Neural progenitor cell (in vitro differentiated cells): ENCODE measurements at regions not wholly inside any gene's neighbourhood (a gene's known extent, or its start where the extent isn't known, plus 50 kb on each side); places are given as distances from the start of the nearest gene placed in this dataset.

Experiments used
- CTCF ChIP-seq: fragments of 200-600 bp; sonication (generic); IDR thresholded peaks from 2 replicates; pipeline ENCODE4 v1.5.1; 2017; ENCODE audit warnings: antibody characterized with exemption, mild to moderate bottlenecking
- EZH2 ChIP-seq: fragments of 200-600 bp; sonication (generic); IDR thresholded peaks from 2 replicates; pipeline ENCODE4 v1.6.1; 2017; ENCODE audit warnings: antibody characterized with exemption, mild to moderate bottlenecking, moderate library complexity
- EZH2phosphoT487 ChIP-seq: fragments of 200-600 bp; sonication (generic); IDR thresholded peaks from 2 replicates; pipeline ENCODE4 v1.6.1; 2017; ENCODE audit warnings: antibody characterized with exemption

DNA sequence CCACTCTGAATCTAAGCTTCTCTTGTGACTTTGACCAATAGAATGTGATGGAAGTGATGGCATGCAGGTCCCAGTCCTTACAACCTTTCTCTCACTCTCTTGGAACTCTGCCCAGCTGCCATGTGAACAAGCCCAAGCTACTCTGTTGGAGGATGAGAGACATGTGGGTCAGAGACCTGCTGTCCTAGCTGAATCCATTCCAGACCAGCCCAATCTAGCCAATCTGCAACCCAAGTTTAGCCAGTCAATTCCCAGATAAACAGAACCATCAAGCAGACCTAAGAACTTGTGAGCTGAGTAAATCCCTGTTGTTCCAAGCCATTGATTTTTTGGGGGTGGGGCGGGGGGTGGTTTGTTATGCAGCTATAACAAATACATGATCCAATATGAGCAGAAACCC, 69.2 kb upstream of the GRK3 start:
- TF ChIP-seq CTCF = no peak
- TF ChIP-seq EZH2 = no peak
- TF ChIP-seq EZH2phosphoT487 = no peak
